Endothelial cell of umbilical vein (primary cell): ENCODE measurements at regions not wholly inside any gene's neighbourhood (a gene's known extent, or its start where the extent isn't known, plus 50 kb on each side); places are given as distances from the start of the nearest gene placed in this dataset.

Experiments used
- BruUV-seq: library from RNA; stranded (reverse); fragments of 400-500 nt; replicated peaks from 2 replicates; lab custom pipeline; 2021; lab: Mats Ljungman, UMichigan
- CTCF ChIA-PET: fragments of 300-600, 350-600 bp; sonication (Branson Sonifier 250); formaldehyde crosslinking; loops from one replicate; lab custom pipeline; 2021; ENCODE audit warnings: antibody characterized with exemption, inconsistent platforms; lab: Charles Lee
- POLR2A ChIA-PET: fragments of 300-600, 350-600 bp; sonication (Branson Sonifier 250); formaldehyde crosslinking; loops from one replicate; lab custom pipeline; 2021; ENCODE audit warnings: antibody characterized with exemption, inconsistent platforms; lab: Charles Lee
- DNase-seq: peaks from one replicate; pipeline ENCODE4 v3.0.0-alpha.2; 2011; ENCODE audit warnings: low read depth, low spot score
- FAIRE-seq: peaks from 2 replicates; lab custom pipeline; 2011; peaks lifted over from hg19 to GRCh38; lab: Jason Lieb, UNC
- H2AFZ ChIP-seq: 2 replicates; pipeline ENCODE4 v1.6.0; 2012; ENCODE audit warnings: low read depth, low read length, control low read depth, inconsistent platforms
- H3K27ac ChIP-seq: 2 replicates; pipeline ENCODE4 v1.5.1; 2011; ENCODE audit warnings: low read depth, mild to moderate bottlenecking, control low read depth, low read length, moderate library complexity; ENCODE audit not compliant: insufficient read depth
- H3K27me3 ChIP-seq, 2 experiments: 2 replicates each; pipeline versions ENCODE4 v1.6.0 to v1.6.1; 2011; ENCODE audit warnings: low read length in 2 of 2, mixed read lengths in 1 of 2; ENCODE audit not compliant: control insufficient read depth in 2 of 2, insufficient read depth in 2 of 2
- H3K36me3 ChIP-seq, 2 experiments: 2 replicates in 1 of 2; 3 replicates in 1 of 2; pipeline ENCODE4 v1.5.1; 2011; ENCODE audit warnings: low read length in 2 of 2, mild to moderate bottlenecking in 1 of 2, moderate library complexity in 1 of 2; ENCODE audit not compliant: control insufficient read depth in 2 of 2, insufficient read depth in 2 of 2; ENCODE audit errors: extremely low read depth in 1 of 2
- H3K4me1 ChIP-seq: 3 replicates; pipeline ENCODE4 v1.5.1; 2011; ENCODE audit warnings: mild to moderate bottlenecking, low read length; ENCODE audit not compliant: control insufficient read depth, insufficient read depth; ENCODE audit errors: extremely low read depth
- H3K4me2 ChIP-seq: 2 replicates; pipeline ENCODE4 v1.6.1; 2011; ENCODE audit warnings: low read length, control low read depth, mixed read lengths; ENCODE audit not compliant: insufficient read depth
- H3K4me3 ChIP-seq, 3 experiments: fragments of 200-600 bp in 1 of 3; sonication (generic), shearing (Covaris generic) in 1 of 3; replicated peaks in 1 of 3; 2 replicates each; pipeline ENCODE4 v1.5.1; 2011 to 2016; ENCODE audit warnings: control low read depth in 3 of 3, low read length in 3 of 3, mild to moderate bottlenecking in 2 of 3, inconsistent platforms in 1 of 3, low read depth in 1 of 3, moderate library complexity in 1 of 3; ENCODE audit not compliant: insufficient read depth in 1 of 3
- H3K79me2 ChIP-seq: 2 replicates; pipeline ENCODE4 v1.6.0; 2012; ENCODE audit warnings: low read length, inconsistent platforms; ENCODE audit not compliant: control insufficient read depth, insufficient read depth
- H3K9ac ChIP-seq: replicated peaks from 2 replicates; pipeline ENCODE3; 2011; ENCODE audit warnings: low read length, control low read depth; ENCODE audit not compliant: insufficient read depth; ENCODE audit errors: extremely low read depth
- H3K9me1 ChIP-seq: replicated peaks from 3 replicates; pipeline ENCODE4 v1.6.0; 2011; ENCODE audit warnings: mild to moderate bottlenecking, low read length; ENCODE audit not compliant: control insufficient read depth, insufficient read depth; ENCODE audit errors: extremely low read depth
- H3K9me3 ChIP-seq: replicated peaks from 2 replicates; pipeline ENCODE4 v1.5.1; 2012; ENCODE audit warnings: low read length, inconsistent platforms; ENCODE audit not compliant: control insufficient read depth, insufficient read depth
- H4K20me1 ChIP-seq: replicated peaks from 2 replicates; pipeline ENCODE3; 2011; ENCODE audit warnings: mild to moderate bottlenecking, low read length; ENCODE audit not compliant: control insufficient read depth, insufficient read depth; ENCODE audit errors: extremely low read depth
- EZH2 ChIP-seq: IDR thresholded peaks from 2 replicates; pipeline ENCODE4 v1.6.1; 2012; ENCODE audit warnings: borderline replicate concordance, low read depth, mild to moderate bottlenecking, moderate library complexity, low read length, inconsistent platforms; ENCODE audit not compliant: severe bottlenecking
- FOS ChIP-seq: IDR thresholded peaks from 2 replicates; pipeline ENCODE4 v1.6.1; 2011; ENCODE audit warnings: mild to moderate bottlenecking, low read length, moderate library complexity, borderline replicate concordance; ENCODE audit not compliant: insufficient read depth
- GATA2 ChIP-seq: IDR thresholded peaks from 2 replicates; pipeline ENCODE4 v1.7.0; 2011; ENCODE audit warnings: low read depth, mild to moderate bottlenecking, moderate library complexity, mixed read lengths, low read length; ENCODE audit not compliant: insufficient read length, insufficient read depth
- JUN ChIP-seq: IDR thresholded peaks from 2 replicates; pipeline ENCODE4 v1.6.1; 2011; ENCODE audit warnings: borderline replicate concordance, low read depth; ENCODE audit not compliant: insufficient read length, insufficient read depth
- MAX ChIP-seq: IDR thresholded peaks from 2 replicates; pipeline ENCODE4 v1.6.1; 2011; ENCODE audit not compliant: insufficient read depth, insufficient read length
- MYC ChIP-seq: IDR thresholded peaks from one replicate; pipeline ENCODE4 v1.6.1; 2011; ENCODE audit warnings: mild to moderate bottlenecking, low read depth, low read length
- POLR2A ChIP-seq: IDR thresholded peaks from 2 replicates; pipeline ENCODE4 v1.6.1; 2012; ENCODE audit warnings: low read depth, mild to moderate bottlenecking, control low read depth, low read length
- POLR2AphosphoS5 ChIP-seq: IDR thresholded peaks from 2 replicates; pipeline ENCODE4 v1.6.1; 2012; ENCODE audit warnings: low read depth, mild to moderate bottlenecking, control low read depth, low read length, moderate library complexity; ENCODE audit not compliant: insufficient read depth
- dilution Hi-C: fragments of 300-500 bp; cut with MboI; formaldehyde crosslinking; loops from one replicate; pipeline ENCODE4 v1.15.0; 2019; ENCODE audit warnings: low sequenced_read_pairs; ENCODE audit not compliant: extremely low pct_ligation_motif_present
- intact Hi-C: fragments of 100-400 bp; cut with micrococcal nuclease; formaldehyde crosslinking; loops from one replicate; pipeline ENCODE4 v1.10.0; 2022
- TF ChIP-seq, protein P1 (sequence below), 2 donors: IDR thresholded peaks; 1 replicate in 1 of 2; 2 replicates in 1 of 2; pipeline ENCODE4 v1.5.1; 2011; ENCODE audit warnings: low read length in 2 of 2, mild to moderate bottlenecking in 2 of 2, moderate library complexity in 2 of 2, control low read depth in 1 of 2, inconsistent platforms in 1 of 2, low read depth in 1 of 2; ENCODE audit not compliant: insufficient read depth in 1 of 2; ENCODE audit errors: extremely low read depth in 1 of 2

- no peaks in the 10 kb centered on the region for H3K9me3 ChIP-seq
- H3K36me3 ChIP-seq: no peaks in the 10 kb centered on the region
- no peak overlapping the region for H3K4me3 ChIP-seq
- dilution Hi-C loops (no loop called here), intact Hi-C loops (no loop called here)
- CTCF ChIA-PET: interaction anchor here (0.5 to 1.8 kb wide), 2 partner anchors 9 to 269 kb away, joined by 3 to 9 read pairs; no protein-coding TSS in a partner anchor
- no peaks in the 10 kb centered on the region for H4K20me1 ChIP-seq
- no peaks in the 10 kb centered on the region for H3K4me1 ChIP-seq
- POLR2A ChIA-PET: no interaction called here
- BruUV-seq: no TSS peak
- no peak overlapping the region for H3K4me2 ChIP-seq
- TF ChIP-seq FOS (no peak), POLR2A (no peak), MAX (no peak), MYC (no peak), EZH2 (no peak), JUN (no peak), POLR2AphosphoS5 (no peak), GATA2 (no peak)
- TF ChIP-seq, protein P1, sequence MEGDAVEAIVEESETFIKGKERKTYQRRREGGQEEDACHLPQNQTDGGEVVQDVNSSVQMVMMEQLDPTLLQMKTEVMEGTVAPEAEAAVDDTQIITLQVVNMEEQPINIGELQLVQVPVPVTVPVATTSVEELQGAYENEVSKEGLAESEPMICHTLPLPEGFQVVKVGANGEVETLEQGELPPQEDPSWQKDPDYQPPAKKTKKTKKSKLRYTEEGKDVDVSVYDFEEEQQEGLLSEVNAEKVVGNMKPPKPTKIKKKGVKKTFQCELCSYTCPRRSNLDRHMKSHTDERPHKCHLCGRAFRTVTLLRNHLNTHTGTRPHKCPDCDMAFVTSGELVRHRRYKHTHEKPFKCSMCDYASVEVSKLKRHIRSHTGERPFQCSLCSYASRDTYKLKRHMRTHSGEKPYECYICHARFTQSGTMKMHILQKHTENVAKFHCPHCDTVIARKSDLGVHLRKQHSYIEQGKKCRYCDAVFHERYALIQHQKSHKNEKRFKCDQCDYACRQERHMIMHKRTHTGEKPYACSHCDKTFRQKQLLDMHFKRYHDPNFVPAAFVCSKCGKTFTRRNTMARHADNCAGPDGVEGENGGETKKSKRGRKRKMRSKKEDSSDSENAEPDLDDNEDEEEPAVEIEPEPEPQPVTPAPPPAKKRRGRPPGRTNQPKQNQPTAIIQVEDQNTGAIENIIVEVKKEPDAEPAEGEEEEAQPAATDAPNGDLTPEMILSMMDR (IDR thresholded peaks at IDR 0.05; ENCODE audit: extremely low read depth in 1 of 2, insufficient read depth in 1 of 2, low read depth in 1 of 2, low read length in 2 of 2): no peak
- peaks cover 5 to 14% of the 10 kb centered on the region in 2 experiments for H3K27me3 ChIP-seq
- FAIRE-seq: no peak
- H3K9me1 ChIP-seq: no peaks in the 10 kb centered on the region
- H3K9ac ChIP-seq: no peak overlapping the region
- H3K27ac ChIP-seq: no peak overlapping the region
- DNase-seq: no peak
- H2AFZ ChIP-seq: no peak overlapping the region
- H3K79me2 ChIP-seq: no peaks in the 10 kb centered on the region
Observed at GRCh38 chr5:143673676-143674468, 138.1 kb upstream of the HMHB1 start.
